Lower leg skin (tissue), 3 donors: ENCODE measurements at regions not wholly inside any gene's neighbourhood (a gene's known extent, or its start where the extent isn't known, plus 50 kb on each side); places are given as distances from the start of the nearest gene placed in this dataset.

Source experiments
- CTCF ChIP-seq, 3 donors: fragments of 450-650 bp; IDR thresholded peaks; one replicate each; pipeline ENCODE4 v1.5.1; 2016; ENCODE audit warnings: antibody characterized with exemption in 3 of 3, mild to moderate bottlenecking in 3 of 3, moderate library complexity in 2 of 3
- POLR2A ChIP-seq, 2 donors: fragments of 450-650 bp; IDR thresholded peaks; one replicate each; pipeline ENCODE4 v1.6.1; 2016 to 2017; ENCODE audit warnings: antibody characterized with exemption in 2 of 2, mild to moderate bottlenecking in 1 of 2, moderate library complexity in 1 of 2

GRCh38 chr21:15667819-15668218 lies 62.0 kb upstream of the USP25 start:
- TF ChIP-seq CTCF (IDR thresholded peaks at IDR 0.05) (no peak), POLR2A (IDR thresholded peaks at IDR 0.05) (no peak)
